Right lobe of liver (tissue), 4 donors: ENCODE measurements at regions not wholly inside any gene's neighbourhood (a gene's known extent, or its start where the extent isn't known, plus 50 kb on each side); places are given as distances from the start of the nearest gene placed in this dataset.

Experiments
- POLR2A ChIP-seq: fragments of 450-650 bp; IDR thresholded peaks from one replicate; pipeline ENCODE4 v1.6.1; 2017; ENCODE audit warnings: antibody characterized with exemption, mild to moderate bottlenecking
- TF ChIP-seq, protein P1 (sequence below), 4 donors: fragments of 200-600 bp in 3 of 4; fragments of 450-650 bp in 1 of 4; IDR thresholded peaks; one replicate each; pipeline versions ENCODE4 v1.5.1 to v1.8.0; 2016 to 2022; ENCODE audit warnings: antibody characterized with exemption in 4 of 4, mild to moderate bottlenecking in 2 of 4
- donor health status: DM: no; HTN: no; CAD: no.
- donor health status: DM: no; HTN: no; CAD: no.
- donor health status: DM: no; HTN: yes; CAD: no.

DNA sequence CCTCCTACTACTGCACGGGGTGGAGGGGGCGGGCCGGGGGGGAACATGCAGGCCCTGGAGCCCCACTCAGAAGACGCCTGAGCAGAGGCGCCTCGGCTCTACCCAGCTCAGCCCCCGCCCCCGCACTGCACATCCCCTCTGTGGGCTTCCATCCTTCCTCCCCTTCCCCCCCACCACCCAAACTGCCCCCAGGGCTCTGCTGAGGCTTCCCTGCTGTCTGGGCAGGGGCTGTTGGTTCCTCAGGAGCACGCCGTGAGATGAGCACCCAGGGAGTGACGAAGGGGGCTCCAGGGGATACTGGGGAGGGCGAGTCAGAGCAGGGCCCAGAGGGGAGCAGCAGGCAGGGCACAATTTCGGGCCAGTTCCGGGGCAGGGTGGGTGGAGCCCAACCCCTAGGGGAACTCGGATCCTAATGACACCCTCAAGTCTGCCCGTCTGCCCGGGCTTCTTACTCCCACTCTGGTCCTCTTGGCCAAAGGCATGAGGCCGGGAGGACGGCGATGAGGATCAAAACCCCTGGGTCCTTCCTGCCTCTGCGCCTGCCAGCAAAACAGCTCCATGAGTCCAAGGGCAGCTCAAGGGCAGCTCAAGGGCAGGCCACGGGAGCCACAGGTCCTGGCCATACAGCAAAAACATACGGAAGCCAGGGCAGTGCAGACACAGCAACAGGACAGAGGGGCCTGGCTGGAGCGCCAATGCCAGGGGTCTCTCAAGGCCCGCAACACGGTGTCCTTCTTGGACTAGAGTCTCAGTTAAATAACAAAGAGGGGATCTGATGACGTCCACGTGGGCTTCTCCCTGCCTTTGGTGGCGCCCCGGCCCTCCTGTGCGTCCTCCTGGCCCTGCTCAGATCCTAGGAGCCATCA lies 200.9 kb downstream of the AUH start:
- TF ChIP-seq, protein P1, sequence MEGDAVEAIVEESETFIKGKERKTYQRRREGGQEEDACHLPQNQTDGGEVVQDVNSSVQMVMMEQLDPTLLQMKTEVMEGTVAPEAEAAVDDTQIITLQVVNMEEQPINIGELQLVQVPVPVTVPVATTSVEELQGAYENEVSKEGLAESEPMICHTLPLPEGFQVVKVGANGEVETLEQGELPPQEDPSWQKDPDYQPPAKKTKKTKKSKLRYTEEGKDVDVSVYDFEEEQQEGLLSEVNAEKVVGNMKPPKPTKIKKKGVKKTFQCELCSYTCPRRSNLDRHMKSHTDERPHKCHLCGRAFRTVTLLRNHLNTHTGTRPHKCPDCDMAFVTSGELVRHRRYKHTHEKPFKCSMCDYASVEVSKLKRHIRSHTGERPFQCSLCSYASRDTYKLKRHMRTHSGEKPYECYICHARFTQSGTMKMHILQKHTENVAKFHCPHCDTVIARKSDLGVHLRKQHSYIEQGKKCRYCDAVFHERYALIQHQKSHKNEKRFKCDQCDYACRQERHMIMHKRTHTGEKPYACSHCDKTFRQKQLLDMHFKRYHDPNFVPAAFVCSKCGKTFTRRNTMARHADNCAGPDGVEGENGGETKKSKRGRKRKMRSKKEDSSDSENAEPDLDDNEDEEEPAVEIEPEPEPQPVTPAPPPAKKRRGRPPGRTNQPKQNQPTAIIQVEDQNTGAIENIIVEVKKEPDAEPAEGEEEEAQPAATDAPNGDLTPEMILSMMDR (IDR thresholded peaks at IDR 0.05), result no peak
- no peak for TF ChIP-seq POLR2A
